Esophagus (tissue), 2 donors: ENCODE measurements at regions not wholly inside any gene's neighbourhood (a gene's known extent, or its start where the extent isn't known, plus 50 kb on each side); places are given as distances from the start of the nearest gene placed in this dataset.
"Not testable (repeated sequence)": the region's sequence is repeated elsewhere in the genome, so short reads cannot be mapped to it uniquely, and the experiment has no call there.

Source experiments
- H3K27ac ChIP-seq, 2 donors: one replicate each; pipeline ENCODE4 v1.5.1; 2013; ENCODE audit warnings: low read depth in 2 of 2, mild to moderate bottlenecking in 2 of 2, inconsistent platforms in 1 of 2, low read length in 1 of 2, moderate library complexity in 1 of 2
- H3K27me3 ChIP-seq, 2 donors: one replicate each; pipeline ENCODE4 v1.6.1; 2013; ENCODE audit warnings: low read length in 2 of 2, control low read depth in 1 of 2, mild to moderate bottlenecking in 1 of 2; ENCODE audit not compliant: insufficient read depth in 2 of 2, control insufficient read depth in 1 of 2
- H3K36me3 ChIP-seq, 2 donors: one replicate each; pipeline ENCODE4 v1.6.1; 2013; ENCODE audit warnings: low read length in 1 of 2; ENCODE audit not compliant: control insufficient read depth in 2 of 2, insufficient read depth in 2 of 2
- H3K4me1 ChIP-seq, 2 donors: one replicate each; pipeline ENCODE4 v1.6.1; 2013; ENCODE audit warnings: low read length in 1 of 2; ENCODE audit not compliant: control insufficient read depth in 2 of 2, insufficient read depth in 2 of 2
- H3K4me3 ChIP-seq, 2 donors: one replicate each; pipeline ENCODE4 v1.5.1; 2013; ENCODE audit warnings: low read length in 2 of 2, mild to moderate bottlenecking in 2 of 2, low read depth in 1 of 2, moderate library complexity in 1 of 2
- H3K9me3 ChIP-seq, 2 donors: one replicate each; pipeline ENCODE4 v1.6.1; 2013; ENCODE audit warnings: mild to moderate bottlenecking in 2 of 2, low read depth in 1 of 2, low read length in 1 of 2, moderate library complexity in 1 of 2; ENCODE audit not compliant: control insufficient read depth in 2 of 2, insufficient read depth in 1 of 2
- WGBS, 2 donors: extraction: QIAGEN DNeasy Blood & Tissue Kit; methylation state at CpG; one replicate each; pipeline ENCODE4 v1.1.7; 2013; 5-methylcytosine and 5-hydroxymethylcytosine counted together
- donor health status: healthy with polysubstance abuse.
- donor health status: Bipolar disorder and iron deficiency.

DNA sequence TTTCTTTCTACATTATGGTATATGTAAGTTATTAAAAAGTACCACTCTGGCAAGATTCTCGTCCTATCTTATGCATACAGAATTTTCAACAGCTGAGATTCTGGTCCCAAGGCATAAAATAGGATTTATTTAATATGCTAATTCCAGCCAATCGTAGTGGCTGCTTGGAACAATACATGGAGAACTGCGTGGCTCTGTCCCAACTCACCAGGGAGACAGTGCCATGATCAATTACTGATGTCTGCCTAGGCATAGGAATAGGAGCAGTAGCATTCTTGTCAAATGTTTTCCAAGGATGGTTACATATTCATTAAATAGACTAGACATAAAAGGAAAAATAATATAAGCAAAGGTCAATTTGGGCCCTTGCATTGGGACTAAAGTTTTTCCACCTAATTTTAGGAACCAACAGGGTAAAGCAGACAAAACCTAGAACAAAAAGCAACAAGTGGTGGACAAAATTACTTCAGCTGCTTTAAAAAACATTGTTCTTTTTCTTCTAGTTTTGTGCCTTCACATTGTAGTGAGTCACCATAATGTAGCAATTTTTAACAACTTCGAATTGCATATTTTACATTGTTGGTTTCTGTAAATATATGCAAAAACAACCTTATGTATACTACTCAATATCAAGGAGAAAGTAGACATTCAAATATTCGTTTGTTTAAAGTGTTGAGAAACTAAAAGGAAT, 232.8 kb upstream of the ATP5MC3 start:
- Histone ChIP-seq H3K27me3 (no peaks in the 10 kb centered on the region), H3K4me3 (no peak overlapping the region), H3K36me3 (no peaks in the 10 kb centered on the region), H3K9me3 (no peaks in the 10 kb centered on the region), H3K27ac (no peak overlapping the region), H3K4me1 (no peaks in the 10 kb centered on the region)
- WGBS, 2 donors, result 68 to 71% methylated on average over 5 of the region's 5 CpGs

GRCh38 chr2:175410941-175411340, 229.4 kb upstream of the ATP5MC3 start:
- not testable (repeated sequence) for H3K27ac ChIP-seq, H3K4me1 ChIP-seq, H3K4me3 ChIP-seq, H3K9me3 ChIP-seq, H3K36me3 ChIP-seq, H3K27me3 ChIP-seq
- WGBS, 2 donors, result no CpG with 5 or more reads among the region's 1 CpG

DNA sequence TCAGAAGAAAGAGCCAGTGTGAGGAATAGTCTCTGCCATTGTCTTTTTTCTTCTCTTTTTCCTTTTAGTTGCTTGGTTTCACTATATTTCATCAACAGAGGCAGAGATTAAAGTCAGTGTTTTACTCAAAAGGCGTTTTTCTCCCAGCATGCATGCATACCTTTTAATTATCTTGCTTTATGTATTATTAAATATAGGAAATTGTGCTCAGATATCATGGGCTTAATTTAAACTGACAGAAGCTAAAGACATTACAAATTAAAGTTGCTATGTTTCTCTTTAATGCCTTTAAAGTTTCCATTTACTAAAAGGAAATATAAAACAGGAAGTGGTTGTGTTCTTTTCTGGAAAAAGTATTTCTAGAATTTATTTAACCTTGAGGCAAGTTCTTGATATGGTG, 223.3 kb upstream of the ATP5MC3 start:
- no peak overlapping the region for H3K27ac ChIP-seq
- no peaks in the 10 kb centered on the region for H3K27me3 ChIP-seq
- H3K4me1 ChIP-seq, result no peaks in the 10 kb centered on the region
- no peak overlapping the region for H3K4me3 ChIP-seq
- H3K9me3 ChIP-seq, result no peaks in the 10 kb centered on the region
- H3K36me3 ChIP-seq, result no peaks in the 10 kb centered on the region
- 49 to 59% methylated on average over 1 of the region's 1 CpG for WGBS, 2 donors

- Histone ChIP-seq H3K4me3 (no peak overlapping the region), H3K9me3 (no peaks in the 10 kb centered on the region), H3K27me3 (no peaks in the 10 kb centered on the region), H3K27ac (no peak overlapping the region), H3K36me3 (no peaks in the 10 kb centered on the region), H3K4me1 (no peaks in the 10 kb centered on the region)
- 71 to 74% methylated on average over 1 of the region's 1 CpG for WGBS, 2 donors
These were observed 222.2 kb upstream of the ATP5MC3 start for GRCh38 chr2:175403599-175404221.

- Histone ChIP-seq H3K27me3 (no peaks in the 10 kb centered on the region), H3K4me1 (no peaks in the 10 kb centered on the region)
- WGBS, 2 donors, result 49 to 50% methylated on average over 2 of the region's 2 CpGs
These were observed 221.1 kb upstream of the ATP5MC3 start for GRCh38 chr2:175402571-175402970.

GRCh38 chr2:175401956-175402469, 220.5 kb upstream of the ATP5MC3 start:
- Histone ChIP-seq H3K4me3 (no peak overlapping the region), H3K27ac (no peak overlapping the region), H3K4me1 (no peaks in the 10 kb centered on the region), H3K9me3 (no peaks in the 10 kb centered on the region), H3K27me3 (no peaks in the 10 kb centered on the region), H3K36me3 (no peaks in the 10 kb centered on the region)
- WGBS, 2 donors, result 87 to 91% methylated on average over 3 of the region's 3 CpGs

More at GRCh38 chr2:175402571-175402970, 221.1 kb upstream of the ATP5MC3 start:
- H3K9me3 ChIP-seq, result no peaks in the 10 kb centered on the region
- no peak overlapping the region for H3K4me3 ChIP-seq
- no peaks in the 10 kb centered on the region for H3K36me3 ChIP-seq
- H3K27ac ChIP-seq, result no peak overlapping the region

GRCh38 chr2:175400975-175401374, 219.5 kb upstream of the ATP5MC3 start:
- no peaks in the 10 kb centered on the region for H3K36me3 ChIP-seq
- no peaks in the 10 kb centered on the region for H3K9me3 ChIP-seq
- no peaks in the 10 kb centered on the region for H3K27me3 ChIP-seq
- no peak overlapping the region for H3K27ac ChIP-seq
- no peaks in the 10 kb centered on the region for H3K4me1 ChIP-seq
- WGBS, 2 donors, result 72 to 74% methylated on average over 6 of the region's 6 CpGs
- no peak overlapping the region for H3K4me3 ChIP-seq

DNA sequence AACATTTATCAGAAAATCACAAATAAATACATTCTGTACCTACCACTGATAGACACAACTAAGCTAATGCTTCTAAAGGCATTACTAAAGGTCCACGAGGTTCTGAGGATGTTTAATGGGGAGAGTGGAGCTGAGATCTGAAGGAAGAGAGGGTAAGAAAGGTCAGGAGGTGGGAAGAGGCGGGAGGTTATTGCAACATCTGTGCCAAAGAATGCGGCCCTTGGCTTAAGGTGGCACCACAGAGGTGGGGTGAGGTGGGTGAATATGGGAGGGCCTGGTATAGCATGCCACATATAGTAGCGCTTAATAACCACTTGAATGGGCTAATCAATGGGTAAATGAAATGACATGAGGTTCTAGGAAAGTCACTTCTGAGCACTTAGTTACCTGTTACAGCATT, 217.8 kb upstream of the ATP5MC3 start:
- no peak overlapping the region for H3K4me3 ChIP-seq
- H3K4me1 ChIP-seq, result no peaks in the 10 kb centered on the region
- no peak overlapping the region for H3K27ac ChIP-seq
- no peaks in the 10 kb centered on the region for H3K27me3 ChIP-seq
- no peaks in the 10 kb centered on the region for H3K36me3 ChIP-seq
- 52 to 54% methylated on average over 4 of the region's 4 CpGs for WGBS, 2 donors
- H3K9me3 ChIP-seq, result no peaks in the 10 kb centered on the region

DNA sequence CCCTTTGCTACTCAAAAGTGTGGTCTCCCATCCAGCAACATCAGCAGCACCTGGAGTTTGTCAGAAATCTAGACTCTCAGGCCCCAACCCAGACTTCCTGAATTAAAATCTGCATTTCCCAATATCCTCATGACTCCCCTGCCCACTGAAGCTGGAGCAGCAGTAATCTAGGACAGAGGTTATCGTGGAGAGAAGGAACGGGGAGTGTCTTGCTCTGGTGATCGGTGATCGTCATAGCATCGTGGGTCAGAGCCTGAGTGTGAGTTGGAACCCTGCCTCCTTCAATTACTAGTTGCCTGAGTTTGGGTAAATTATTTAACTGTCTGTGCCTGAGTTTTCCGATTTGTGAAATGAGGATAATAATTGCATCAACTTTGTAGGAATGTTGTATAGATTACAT, 217.3 kb upstream of the ATP5MC3 start:
- Histone ChIP-seq H3K4me1 (no peaks in the 10 kb centered on the region), H3K27ac (no peak overlapping the region), H3K27me3 (no peaks in the 10 kb centered on the region), H3K36me3 (no peaks in the 10 kb centered on the region), H3K4me3 (no peak overlapping the region), H3K9me3 (no peaks in the 10 kb centered on the region)
- 85% methylated on average over 6 of the region's 6 CpGs for WGBS, 2 donors

DNA sequence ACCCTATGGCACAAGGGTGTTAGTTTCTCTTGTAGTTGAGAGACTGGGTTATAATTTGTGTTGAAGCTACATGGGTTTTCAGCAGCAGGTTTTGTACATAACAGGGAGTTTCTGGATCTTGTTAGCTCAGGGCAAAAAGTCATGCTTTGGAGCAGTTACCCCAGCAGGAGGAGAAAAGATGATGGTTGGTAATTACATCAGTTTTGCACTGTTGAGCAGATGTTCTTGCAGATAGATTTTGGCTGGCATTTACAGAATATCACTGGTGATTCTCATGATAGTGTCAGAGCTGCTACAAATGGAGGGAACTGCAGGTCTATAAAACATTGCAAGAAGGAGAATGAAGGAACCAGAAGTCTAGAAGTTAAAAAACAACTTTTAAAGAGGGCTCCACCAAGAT, 215.2 kb upstream of the ATP5MC3 start:
- Histone ChIP-seq H3K9me3 (no peaks in the 10 kb centered on the region), H3K27me3 (no peaks in the 10 kb centered on the region), H3K4me1 (no peaks in the 10 kb centered on the region), H3K27ac (no peak overlapping the region), H3K4me3 (no peak overlapping the region), H3K36me3 (no peaks in the 10 kb centered on the region)
